ENCODE measurements at regions not wholly inside any gene's neighbourhood (a gene's known extent, or its start where the extent isn't known, plus 50 kb on each side); places are given as distances from the start of the nearest gene placed in this dataset.

DNA sequence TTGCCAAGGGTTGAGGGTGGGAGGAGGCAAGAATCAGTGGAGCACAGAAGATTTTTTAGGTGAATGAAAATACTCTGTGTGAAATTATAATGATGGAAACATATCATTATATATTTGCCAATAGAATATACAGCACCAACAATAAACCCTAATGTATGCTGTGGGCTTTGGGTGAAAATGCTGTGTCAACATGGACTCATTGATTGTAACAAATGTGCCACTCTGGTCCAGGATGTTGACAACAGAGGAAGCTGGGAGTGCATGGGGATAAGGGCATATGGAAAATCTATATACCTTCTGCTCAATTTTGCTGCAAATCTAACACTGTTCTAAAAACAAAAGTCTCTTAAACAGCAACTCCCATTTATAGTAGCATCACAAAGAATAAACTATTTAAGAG is 114.3 kb downstream of the LYZL1 start:
- DNase-seq, result peak; percentile 3

GRCh38 chr10:29407280-29407858 is 118.5 kb downstream of the LYZL1 start:
- DNase-seq, result no peak
